GM12872 (cell line): ENCODE measurements at regions not wholly inside any gene's neighbourhood (a gene's known extent, or its start where the extent isn't known, plus 50 kb on each side); places are given as distances from the start of the nearest gene placed in this dataset.

Source experiments
- CTCF ChIP-seq: IDR thresholded peaks from 3 replicates; pipeline ENCODE4 v1.5.1; 2011; ENCODE audit warnings: low read depth, mild to moderate bottlenecking, low read length, moderate library complexity; ENCODE audit not compliant: insufficient read depth

- TF ChIP-seq CTCF, result no peak
These were observed 118.1 kb upstream of the SMIM23 start for GRCh38 chr5:171667341-171668096.

- TF ChIP-seq CTCF, result no peak
These were observed 117.6 kb upstream of the SMIM23 start for GRCh38 chr5:171668097-171668412.

GRCh38 chr5:171669571-171669970, 116.0 kb upstream of the SMIM23 start:
- TF ChIP-seq CTCF, result no peak

GRCh38 chr5:171672556-171672955, 113.1 kb upstream of the SMIM23 start:
- no peak for TF ChIP-seq CTCF

GRCh38 chr5:171673328-171673727, 112.3 kb upstream of the SMIM23 start:
- no peak for TF ChIP-seq CTCF

GRCh38 chr5:171673840-171674239, 111.8 kb upstream of the SMIM23 start:
- TF ChIP-seq CTCF, result no peak

- no peak for TF ChIP-seq CTCF
These were observed 110.1 kb upstream of the SMIM23 start for GRCh38 chr5:171675511-171675910.
